Left ventricle myocardium inferior (tissue), 1 donor: ENCODE measurements at regions not wholly inside any gene's neighbourhood (a gene's known extent, or its start where the extent isn't known, plus 50 kb on each side); places are given as distances from the start of the nearest gene placed in this dataset.

Experiments
- DNase-seq: peaks from one replicate; pipeline ENCODE4 v3.0.0-alpha.2; 2020
- H3K27ac ChIP-seq: fragments of 200-600 bp; replicated peaks from 2 replicates; pipeline ENCODE4 v1.8.0; 2021
- H3K27me3 ChIP-seq: fragments of 200-600 bp; 2 replicates; pipeline ENCODE4 v1.8.0; 2021; ENCODE audit warnings: low read depth
- H3K36me3 ChIP-seq: fragments of 200-600 bp; 2 replicates; pipeline ENCODE4 v1.8.0; 2021
- H3K4me1 ChIP-seq: fragments of 200-600 bp; 2 replicates; pipeline ENCODE4 v1.8.0; 2021
- H3K4me3 ChIP-seq: fragments of 200-600 bp; 2 replicates; pipeline ENCODE4 v1.8.0; 2021; ENCODE audit warnings: mild to moderate bottlenecking, moderate library complexity
- H3K9me3 ChIP-seq: fragments of 200-600 bp; replicated peaks from 2 replicates; pipeline ENCODE4 v1.8.0; 2021
- CTCF ChIP-seq: fragments of 200-600 bp; IDR thresholded peaks from 2 replicates; pipeline ENCODE4 v1.8.0; 2021; ENCODE audit warnings: antibody characterized with exemption, mild to moderate bottlenecking, borderline replicate concordance
- intact Hi-C: fragments of 100-400 bp; cut with micrococcal nuclease; formaldehyde crosslinking; loops from one replicate; pipeline ENCODE4 v1.11.0; 2022
- donor health status: DM: no; HTN: yes; CAD: no; lungs with severe emphysema.

DNA sequence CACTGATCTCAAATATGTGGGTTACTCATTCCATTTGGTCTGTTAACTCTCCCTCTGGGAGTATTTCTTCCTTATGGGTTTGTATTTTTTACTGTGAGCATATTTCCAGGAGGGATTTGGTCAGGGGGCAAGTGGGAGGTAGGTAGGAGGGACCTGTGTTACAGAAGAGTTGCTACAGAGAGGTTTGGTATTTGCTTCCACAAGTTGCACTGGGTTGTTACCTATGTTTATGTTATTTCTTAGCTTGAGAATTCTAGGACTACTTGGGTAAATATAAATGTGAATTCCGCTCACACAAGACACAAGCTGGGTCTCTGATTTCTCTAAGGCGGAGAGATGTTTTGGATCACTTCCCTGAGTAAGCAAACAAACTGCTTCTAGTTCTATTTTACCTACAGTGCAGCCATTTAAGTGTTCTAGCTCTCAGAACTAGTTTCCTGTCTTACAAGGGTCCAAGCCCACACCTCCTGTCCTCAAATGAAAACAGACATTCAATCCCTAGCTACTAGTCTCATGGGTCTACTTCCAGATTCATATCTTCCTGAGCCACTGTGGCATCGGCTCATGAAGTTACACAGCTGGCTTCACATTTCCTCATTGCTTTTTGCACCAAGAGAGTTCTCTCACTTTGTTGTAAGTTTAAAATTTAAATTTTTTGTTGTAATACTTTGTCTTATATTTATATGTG lies 75.4 kb upstream of the PPP1R3C start:
- Histone ChIP-seq H3K4me3 (no peak overlapping the region), H3K4me1 (no peaks in the 10 kb centered on the region), H3K36me3 (no peaks in the 10 kb centered on the region), H3K27me3 (no peaks in the 10 kb centered on the region), H3K9me3 (no peaks in the 10 kb centered on the region), H3K27ac (no peak overlapping the region)
- TF ChIP-seq CTCF, result no peak
- intact Hi-C loops, result no loop called here
- DNase-seq, result no peak

- Histone ChIP-seq H3K27ac (no peak overlapping the region), H3K9me3 (no peaks in the 10 kb centered on the region), H3K4me1 (no peaks in the 10 kb centered on the region), H3K27me3 (no peaks in the 10 kb centered on the region), H3K36me3 (no peaks in the 10 kb centered on the region), H3K4me3 (no peak overlapping the region)
- intact Hi-C loops, result no loop called here
- TF ChIP-seq CTCF, result no peak
- DNase-seq, result no peak
Measured at GRCh38 chr10:91707236-91707635, 74.4 kb upstream of the PPP1R3C start.

- Histone ChIP-seq H3K27ac (no peak overlapping the region), H3K36me3 (no peaks in the 10 kb centered on the region), H3K9me3 (no peaks in the 10 kb centered on the region), H3K27me3 (no peaks in the 10 kb centered on the region), H3K4me3 (no peak overlapping the region), H3K4me1 (no peaks in the 10 kb centered on the region)
- intact Hi-C loops, result no loop called here
- no peak for TF ChIP-seq CTCF
- no peak for DNase-seq
Measured at GRCh38 chr10:91705948-91706670, 73.2 kb upstream of the PPP1R3C start.

DNA sequence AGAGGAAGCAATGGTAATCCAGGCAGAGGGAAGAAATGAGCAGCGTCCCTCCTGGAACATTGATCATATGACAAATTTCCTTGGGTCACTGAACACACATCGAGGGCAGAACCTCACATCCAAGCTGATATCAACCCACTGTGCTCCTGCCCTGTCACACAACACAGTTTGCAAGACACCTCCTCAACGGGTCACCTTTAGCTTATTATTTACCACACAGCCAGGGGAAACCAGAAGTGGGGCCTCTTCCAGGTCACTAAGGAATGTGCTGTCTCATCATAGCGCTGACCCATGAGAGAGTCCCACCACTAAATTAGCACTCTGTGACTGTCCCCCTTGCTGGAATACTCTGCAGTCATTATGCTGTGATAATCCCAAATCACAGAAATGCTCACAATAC lies 69.7 kb upstream of the PPP1R3C start:
- H3K27me3 ChIP-seq, result no peaks in the 10 kb centered on the region
- no peak overlapping the region for H3K4me3 ChIP-seq
- no peak overlapping the region for H3K27ac ChIP-seq
- DNase-seq, result no peak
- TF ChIP-seq CTCF, result no peak
- H3K36me3 ChIP-seq, result no peaks in the 10 kb centered on the region
- intact Hi-C loops, result no loop called here
- no peaks in the 10 kb centered on the region for H3K9me3 ChIP-seq
- H3K4me1 ChIP-seq, result no peaks in the 10 kb centered on the region

GRCh38 chr10:91700788-91701444 lies 68.0 kb upstream of the PPP1R3C start:
- Histone ChIP-seq H3K4me3 (no peak overlapping the region), H3K9me3 (no peaks in the 10 kb centered on the region), H3K27me3 (no peaks in the 10 kb centered on the region), H3K27ac (no peak overlapping the region), H3K4me1 (no peaks in the 10 kb centered on the region), H3K36me3 (no peaks in the 10 kb centered on the region)
- intact Hi-C loops, result no loop called here
- DNase-seq, result no peak
- no peak for TF ChIP-seq CTCF
